Tibial artery (tissue), 4 donors: ENCODE measurements at regions not wholly inside any gene's neighbourhood (a gene's known extent, or its start where the extent isn't known, plus 50 kb on each side); places are given as distances from the start of the nearest gene placed in this dataset.

Experiments used
- DNase-seq, 2 donors: peaks; one replicate each; pipeline ENCODE4 v3.0.0-alpha.2; 2019
- H3K27ac ChIP-seq, 2 donors: fragments of 200-600 bp; sonication (generic) in 1 of 2; 1 replicate in 1 of 2; 2 replicates in 1 of 2; pipeline ENCODE4 v1.5.1; 2018 to 2019; ENCODE audit warnings: mild to moderate bottlenecking in 1 of 2
- H3K27me3 ChIP-seq, 2 donors: fragments of 200-600 bp; sonication (generic) in 1 of 2; one replicate each; pipeline versions ENCODE4 v1.5.1 to v1.6.0; 2016 to 2019
- H3K36me3 ChIP-seq, 3 donors: fragments of 200-600 bp; sonication (generic) in 2 of 3; one replicate each; pipeline ENCODE4 v1.5.1; 2016 to 2019; ENCODE audit warnings: mild to moderate bottlenecking in 2 of 3
- H3K4me1 ChIP-seq, 4 donors: fragments of 200-600 bp; sonication (generic) in 2 of 4; 1 replicate in 3 of 4; 2 replicates in 1 of 4; pipeline ENCODE4 v1.5.1; 2016 to 2019
- H3K4me3 ChIP-seq, 2 donors: fragments of 200-600 bp; sonication (generic) in 1 of 2; 1 replicate in 1 of 2; 2 replicates in 1 of 2; pipeline ENCODE4 v1.5.1; 2018 to 2019; ENCODE audit warnings: mild to moderate bottlenecking in 2 of 2
- H3K9me3 ChIP-seq, 3 donors: fragments of 200-600 bp; sonication (generic) in 1 of 3; one replicate each; pipeline ENCODE4 v1.5.1; 2016 to 2019
- CTCF ChIP-seq, 2 experiments: fragments of 200-600 bp in 1 of 2; fragments of 450-650 bp in 1 of 2; IDR thresholded peaks; one replicate each; pipeline ENCODE4 v1.5.1; 2017 to 2019; ENCODE audit warnings: antibody characterized with exemption in 2 of 2, mild to moderate bottlenecking in 1 of 2, moderate library complexity in 1 of 2
- intact Hi-C: fragments of 100-400 bp; cut with DNase I; formaldehyde crosslinking; loops from one replicate; pipeline ENCODE4 v1.15.0; 2023; ENCODE audit warnings: low total_unique reads

DNA sequence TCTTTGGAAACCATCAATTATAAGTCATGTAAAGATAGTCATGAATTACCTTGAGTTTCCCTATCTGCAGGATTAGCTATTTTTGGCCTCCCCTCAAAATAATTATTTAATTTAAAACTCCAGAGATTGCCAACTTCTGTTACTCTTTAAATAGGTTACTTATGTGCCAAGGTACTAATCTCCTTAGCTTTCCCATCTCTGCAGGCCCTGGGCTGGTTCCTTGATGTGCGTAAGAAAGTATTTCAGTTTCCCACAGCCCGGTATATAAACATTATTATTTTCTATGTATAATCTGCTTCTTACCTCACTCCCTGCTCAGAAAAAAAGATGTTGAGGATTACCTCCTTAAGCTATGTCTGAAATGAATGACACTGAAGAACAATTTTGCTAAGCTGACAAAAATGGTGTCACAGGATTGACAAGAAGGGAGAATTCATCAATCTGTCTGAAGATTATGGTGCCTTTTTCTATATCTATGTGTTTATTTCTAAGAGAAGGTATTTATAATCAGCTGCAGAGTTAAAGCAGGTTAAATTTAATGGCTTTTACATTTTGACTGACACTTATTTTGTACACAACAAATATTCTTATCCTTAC is 1697.2 kb upstream of the PCDH20 start:
- H3K36me3 ChIP-seq, result no peaks in the 10 kb centered on the region
- H3K27ac ChIP-seq, result no peak overlapping the region
- no peaks in the 10 kb centered on the region for H3K9me3 ChIP-seq
- no peak for TF ChIP-seq CTCF (IDR thresholded peaks at IDR 0.05)
- no peaks in the 10 kb centered on the region for H3K27me3 ChIP-seq
- intact Hi-C loops, result no loop called here
- DNase-seq, result no peak
- no peaks in the 10 kb centered on the region for H3K4me1 ChIP-seq
- no peak overlapping the region for H3K4me3 ChIP-seq

- H3K27ac ChIP-seq, result no peak overlapping the region
- intact Hi-C loops, result no loop called here
- H3K36me3 ChIP-seq, result no peaks in the 10 kb centered on the region
- no peak overlapping the region for H3K4me3 ChIP-seq
- DNase-seq, result no peak
- H3K4me1 ChIP-seq, result no peaks in the 10 kb centered on the region
- no peaks in the 10 kb centered on the region for H3K9me3 ChIP-seq
- no peak for TF ChIP-seq CTCF (IDR thresholded peaks at IDR 0.05)
- no peaks in the 10 kb centered on the region for H3K27me3 ChIP-seq
Observed at GRCh38 chr13:63110466-63110865, 1694.8 kb upstream of the PCDH20 start.

DNA sequence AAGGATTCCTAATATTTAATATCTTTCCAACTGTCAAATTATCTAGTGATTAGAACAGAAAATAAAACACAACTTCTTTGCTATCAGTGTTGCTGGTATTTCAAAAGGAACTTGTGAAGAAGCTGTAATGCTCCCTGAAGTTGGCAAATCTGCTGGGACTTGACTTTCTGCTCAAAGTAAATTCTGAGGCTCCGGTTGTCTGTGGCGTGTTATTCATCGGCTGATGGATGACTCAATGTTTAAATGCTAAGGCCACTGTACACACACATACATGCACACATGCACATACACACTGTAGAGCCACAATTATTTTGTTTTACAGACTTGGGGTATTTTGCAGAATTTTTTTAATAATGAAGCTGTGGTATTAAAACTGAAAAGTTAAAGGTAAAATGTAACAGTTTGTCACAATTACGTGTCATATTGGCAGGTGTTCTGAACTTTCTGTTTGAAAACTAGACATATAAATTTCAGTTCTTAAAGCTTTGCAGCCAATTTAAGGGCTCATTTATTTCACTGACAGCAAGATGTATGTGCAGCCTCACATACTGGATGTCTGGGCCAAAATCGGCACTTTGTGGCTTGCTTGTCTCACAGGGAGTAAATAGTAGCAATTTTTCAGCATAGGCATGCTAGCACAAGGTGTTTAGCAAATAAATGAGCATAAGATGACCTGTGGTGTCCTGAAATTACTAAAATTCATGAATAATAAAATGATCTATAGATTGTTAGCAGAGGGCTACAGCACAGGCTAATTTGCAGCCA is 1691.7 kb upstream of the PCDH20 start:
- no peak overlapping the region for H3K27ac ChIP-seq
- H3K9me3 ChIP-seq, result no peaks in the 10 kb centered on the region
- H3K27me3 ChIP-seq, result no peaks in the 10 kb centered on the region
- H3K36me3 ChIP-seq, result no peaks in the 10 kb centered on the region
- no peak overlapping the region for H3K4me3 ChIP-seq
- H3K4me1 ChIP-seq, result no peaks in the 10 kb centered on the region
- no peak for DNase-seq
- no peak for TF ChIP-seq CTCF (IDR thresholded peaks at IDR 0.05)
- intact Hi-C loops, result no loop called here

DNA sequence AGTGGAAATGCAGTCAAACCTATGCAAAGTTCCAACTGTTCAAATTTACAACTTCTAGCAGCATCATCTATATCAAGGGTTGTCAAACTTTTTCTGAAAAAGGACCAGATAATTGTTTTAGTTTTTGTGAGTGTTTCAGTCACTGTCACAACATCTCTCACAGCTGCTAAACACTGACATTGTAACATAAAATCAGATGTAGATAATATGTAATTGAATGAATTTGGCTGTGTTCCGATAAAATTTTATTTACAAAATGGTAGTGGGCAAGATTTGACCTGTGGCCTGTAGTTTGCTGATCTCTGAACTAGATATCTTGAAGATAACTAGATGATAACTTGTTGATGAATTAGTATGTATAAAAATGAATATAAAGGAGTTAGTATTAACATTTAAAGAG is 1679.1 kb upstream of the PCDH20 start:
- DNase-seq, result no peak
- TF ChIP-seq CTCF (IDR thresholded peaks at IDR 0.05), result no peak
- no peaks in the 10 kb centered on the region for H3K4me1 ChIP-seq
- no peaks in the 10 kb centered on the region for H3K9me3 ChIP-seq
- H3K4me3 ChIP-seq, result no peak overlapping the region
- no peaks in the 10 kb centered on the region for H3K36me3 ChIP-seq
- H3K27ac ChIP-seq, result no peak overlapping the region
- intact Hi-C loops, result no loop called here
- H3K27me3 ChIP-seq, result no peaks in the 10 kb centered on the region

GRCh38 chr13:63093907-63094469 is 1678.3 kb upstream of the PCDH20 start:
- no peaks in the 10 kb centered on the region for H3K27me3 ChIP-seq
- DNase-seq, result no peak
- no peaks in the 10 kb centered on the region for H3K4me1 ChIP-seq
- intact Hi-C loops, result no loop called here
- H3K9me3 ChIP-seq, result no peaks in the 10 kb centered on the region
- no peak for TF ChIP-seq CTCF (IDR thresholded peaks at IDR 0.05)
- no peak overlapping the region for H3K27ac ChIP-seq
- H3K4me3 ChIP-seq, result no peak overlapping the region
- no peaks in the 10 kb centered on the region for H3K36me3 ChIP-seq
